ENCODE measurements at regions not wholly inside any gene's neighbourhood (a gene's known extent, or its start where the extent isn't known, plus 50 kb on each side); places are given as distances from the start of the nearest gene placed in this dataset.
"Not testable (repeated sequence)": the region's sequence is repeated elsewhere in the genome, so short reads cannot be mapped to it uniquely, and the experiment has no call there.

GRCh38 chr15:21258635-21259034, 181.7 kb downstream of the POTEB3 start:
- TF ChIP-seq CTCF (IDR thresholded peaks at IDR 0.05; ENCODE audit: insufficient read depth, low read depth, low read length); EZH2 (IDR thresholded peaks at IDR 0.05; ENCODE audit: insufficient read depth, low read length): not testable (repeated sequence)
